Activated T-cell treated with anti-CD3 and anti-CD28 coated beads, Interleukin-2, amount 50 U/mL, for 48 hours (primary cell): ENCODE measurements at regions not wholly inside any gene's neighbourhood (a gene's known extent, or its start where the extent isn't known, plus 50 kb on each side); places are given as distances from the start of the nearest gene placed in this dataset.

Experiments used
- DNase-seq, 2 experiments: peaks; one replicate each; pipeline ENCODE4 v3.0.0-alpha.2; 2020

- DNase-seq, result no peak
These were observed 98.8 kb downstream of the DUSP6 start for GRCh38 chr12:89253488-89253887.

- peak in 1 of 2 experiments; percentile 29 for DNase-seq
These were observed 100.0 kb downstream of the DUSP6 start for GRCh38 chr12:89252284-89252683.

- peak in 1 of 2 experiments; percentile 31 for DNase-seq
These were observed 100.7 kb downstream of the DUSP6 start for GRCh38 chr12:89251342-89252271.

- DNase-seq, result no peak
These were observed 101.7 kb downstream of the DUSP6 start for GRCh38 chr12:89250636-89251035.

GRCh38 chr12:89250213-89250612 lies 102.1 kb downstream of the DUSP6 start:
- no peak for DNase-seq

GRCh38 chr12:89247967-89248366 lies 104.3 kb downstream of the DUSP6 start:
- no peak for DNase-seq

GRCh38 chr12:89247541-89247942 lies 104.8 kb downstream of the DUSP6 start:
- DNase-seq, result no peak

- DNase-seq, result no peak
These were observed 107.2 kb downstream of the DUSP6 start for GRCh38 chr12:89245090-89245489.

GRCh38 chr12:89244536-89244935 lies 107.8 kb downstream of the DUSP6 start:
- no peak for DNase-seq

- no peak for DNase-seq
These were observed 108.5 kb downstream of the DUSP6 start for GRCh38 chr12:89243771-89244170.

GRCh38 chr12:89239534-89239933 lies 112.8 kb downstream of the DUSP6 start:
- no peak for DNase-seq

GRCh38 chr12:89238593-89238992 lies 113.7 kb downstream of the DUSP6 start:
- DNase-seq, result no peak

GRCh38 chr12:89237763-89238162 lies 114.5 kb downstream of the DUSP6 start:
- DNase-seq, result no peak

- no peak for DNase-seq
These were observed 115.4 kb downstream of the DUSP6 start for GRCh38 chr12:89236748-89237383.

- no peak for DNase-seq
These were observed 116.1 kb downstream of the DUSP6 start for GRCh38 chr12:89236237-89236636.

GRCh38 chr12:89235189-89235993 lies 116.9 kb downstream of the DUSP6 start:
- no peak for DNase-seq

GRCh38 chr12:89234324-89235114 lies 117.8 kb downstream of the DUSP6 start:
- no peak for DNase-seq

GRCh38 chr12:89231686-89232085 lies 120.6 kb downstream of the DUSP6 start:
- no peak for DNase-seq

GRCh38 chr12:89230376-89231315 lies 121.7 kb downstream of the DUSP6 start:
- DNase-seq, result no peak

GRCh38 chr12:89228491-89228890 lies 123.8 kb downstream of the DUSP6 start:
- no peak for DNase-seq

- DNase-seq, result no peak
These were observed 124.5 kb downstream of the DUSP6 start for GRCh38 chr12:89227774-89228173.
